Cardiac muscle cell (in vitro differentiated cells and primary cell): ENCODE measurements at regions not wholly inside any gene's neighbourhood (a gene's known extent, or its start where the extent isn't known, plus 50 kb on each side); places are given as distances from the start of the nearest gene placed in this dataset.

ENCODE experiments used
- DNase-seq, 2 donors: peaks; one replicate each; pipeline versions ENCODE4 v3.0.0 to v3.0.0-alpha.2; 2010 to 2017; ENCODE audit warnings: low read depth in 1 of 2, low spot score in 1 of 2
- H3K27ac ChIP-seq: fragments of 200-600 bp; sonication (generic); 2 replicates; pipeline ENCODE4 v1.5.1; 2016
- H3K27me3 ChIP-seq: fragments of 200-600 bp; sonication (generic); 2 replicates; pipeline ENCODE4 v1.6.0; 2016; ENCODE audit warnings: control low read depth
- H3K36me3 ChIP-seq: fragments of 200-600 bp; sonication (generic); 2 replicates; pipeline ENCODE4 v1.5.1; 2016; ENCODE audit warnings: control low read depth
- H3K4me1 ChIP-seq: fragments of 200-600 bp; sonication (generic); 2 replicates; pipeline ENCODE4 v1.8.1; 2017; ENCODE audit warnings: low read depth, mild to moderate bottlenecking, mixed run types
- H3K4me3 ChIP-seq: fragments of 200-600 bp; sonication (generic); 2 replicates; pipeline ENCODE4 v1.5.1; 2016; ENCODE audit warnings: mild to moderate bottlenecking
- H3K9me3 ChIP-seq: fragments of 200-600 bp; sonication (generic); 2 replicates; pipeline ENCODE4 v1.5.1; 2017; ENCODE audit warnings: low read depth, mild to moderate bottlenecking, control low read depth
- CTCF ChIP-seq: IDR thresholded peaks from 2 replicates; pipeline ENCODE4 v1.5.1; 2012; ENCODE audit warnings: low read depth, mild to moderate bottlenecking, low read length

- H3K9me3 ChIP-seq, result no peaks in the 10 kb centered on the region
- no peak overlapping the region for H3K27ac ChIP-seq
- no peaks in the 10 kb centered on the region for H3K27me3 ChIP-seq
- H3K4me1 ChIP-seq, result no peaks in the 10 kb centered on the region
- no peak for TF ChIP-seq CTCF
- H3K36me3 ChIP-seq, result no peaks in the 10 kb centered on the region
- H3K4me3 ChIP-seq, result no peak overlapping the region
- no peak for DNase-seq
These were observed 371.6 kb upstream of the EPHA7 start for GRCh38 chr6:93790981-93791380.

- Histone ChIP-seq H3K27ac (no peak overlapping the region), H3K36me3 (no peaks in the 10 kb centered on the region), H3K9me3 (no peaks in the 10 kb centered on the region), H3K4me1 (no peaks in the 10 kb centered on the region), H3K27me3 (no peaks in the 10 kb centered on the region), H3K4me3 (no peak overlapping the region)
- no peak for DNase-seq
- no peak for TF ChIP-seq CTCF
These were observed 370.2 kb upstream of the EPHA7 start for GRCh38 chr6:93789532-93789931.

- no peak for TF ChIP-seq CTCF
- Histone ChIP-seq H3K27me3 (no peaks in the 10 kb centered on the region), H3K36me3 (no peaks in the 10 kb centered on the region), H3K4me3 (no peak overlapping the region), H3K4me1 (no peaks in the 10 kb centered on the region), H3K9me3 (no peaks in the 10 kb centered on the region), H3K27ac (no peak overlapping the region)
- DNase-seq, result no peak
These were observed 368.5 kb upstream of the EPHA7 start for GRCh38 chr6:93787841-93788240.

- TF ChIP-seq CTCF, result no peak
- H3K4me3 ChIP-seq, result no peak overlapping the region
- no peak overlapping the region for H3K27ac ChIP-seq
- no peaks in the 10 kb centered on the region for H3K36me3 ChIP-seq
- no peaks in the 10 kb centered on the region for H3K9me3 ChIP-seq
- H3K4me1 ChIP-seq, result no peaks in the 10 kb centered on the region
- DNase-seq, result peak in 1 of 2 donors; percentile 5
- H3K27me3 ChIP-seq, result no peaks in the 10 kb centered on the region
These were observed 367.3 kb upstream of the EPHA7 start for GRCh38 chr6:93786474-93787330.

GRCh38 chr6:93785694-93786030 lies 366.3 kb upstream of the EPHA7 start:
- DNase-seq, result peak in 1 of 2 donors; percentile 11
- TF ChIP-seq CTCF, result no peak
- H3K36me3 ChIP-seq, result no peaks in the 10 kb centered on the region
- H3K27ac ChIP-seq, result no peak overlapping the region
- H3K27me3 ChIP-seq, result no peaks in the 10 kb centered on the region
- no peak overlapping the region for H3K4me3 ChIP-seq
- no peaks in the 10 kb centered on the region for H3K4me1 ChIP-seq
- H3K9me3 ChIP-seq, result no peaks in the 10 kb centered on the region
